ENCODE measurements at regions not wholly inside any gene's neighbourhood (a gene's known extent, or its start where the extent isn't known, plus 50 kb on each side); places are given as distances from the start of the nearest gene placed in this dataset.
"Not testable (repeated sequence)": the region's sequence is repeated elsewhere in the genome, so short reads cannot be mapped to it uniquely, and the experiment has no call there.

GRCh38 chr3:147471741-147472140 is 62.6 kb downstream of the ZIC1 start:
- no peak for DNase-seq

GRCh38 chr3:147472846-147473245 is 63.7 kb downstream of the ZIC1 start:
- DNase-seq = no peak

- no peak for DNase-seq
Measured at GRCh38 chr3:147483145-147483544, 74.0 kb downstream of the ZIC1 start.

- no peak for DNase-seq
Measured at GRCh38 chr3:147483578-147483977, 74.4 kb downstream of the ZIC1 start.

- DNase-seq = no peak
Measured at GRCh38 chr3:147493065-147493464, 83.9 kb downstream of the ZIC1 start.

- DNase-seq = no peak
Measured at GRCh38 chr3:147493666-147494065, 84.5 kb downstream of the ZIC1 start.

GRCh38 chr3:147497286-147497685 is 88.1 kb downstream of the ZIC1 start:
- no peak for DNase-seq

- no peak for DNase-seq
Measured at GRCh38 chr3:147507638-147508286, 98.6 kb downstream of the ZIC1 start.

- DNase-seq = no peak
Measured at GRCh38 chr3:147509448-147509847, 100.3 kb downstream of the ZIC1 start.

- no peak for DNase-seq
Measured at GRCh38 chr3:147513785-147514184, 104.6 kb downstream of the ZIC1 start.

GRCh38 chr3:147514366-147515160 is 105.4 kb downstream of the ZIC1 start:
- no peak for DNase-seq

GRCh38 chr3:147518465-147518864 is 109.3 kb downstream of the ZIC1 start:
- no peak for DNase-seq

GRCh38 chr3:147521646-147522045 is 112.5 kb downstream of the ZIC1 start:
- DNase-seq = no peak

GRCh38 chr3:147522780-147523179 is 113.6 kb downstream of the ZIC1 start:
- DNase-seq = not testable (repeated sequence)

GRCh38 chr3:147529551-147529950 is 120.4 kb downstream of the ZIC1 start:
- no peak for DNase-seq

- DNase-seq = no peak
Measured at GRCh38 chr3:147538034-147538433, 128.9 kb downstream of the ZIC1 start.

- no peak for DNase-seq
Measured at GRCh38 chr3:147540921-147541320, 131.8 kb downstream of the ZIC1 start.

GRCh38 chr3:147544290-147544689 is 135.1 kb downstream of the ZIC1 start:
- no peak for DNase-seq

GRCh38 chr3:147551491-147551890 is 142.3 kb downstream of the ZIC1 start:
- no peak for DNase-seq

- no peak for DNase-seq
Measured at GRCh38 chr3:147554332-147554731, 145.2 kb downstream of the ZIC1 start.

GRCh38 chr3:147572970-147573340 is 163.8 kb downstream of the ZIC1 start:
- DNase-seq = no peak

- DNase-seq = no peak
Measured at GRCh38 chr3:147574621-147575020, 165.5 kb downstream of the ZIC1 start.

GRCh38 chr3:147575391-147575790 is 166.2 kb downstream of the ZIC1 start:
- DNase-seq = no peak

GRCh38 chr3:147582642-147583041 is 173.5 kb downstream of the ZIC1 start:
- no peak for DNase-seq

- DNase-seq = no peak
Measured at GRCh38 chr3:147589016-147589415, 179.9 kb downstream of the ZIC1 start.

Data from islet precursor cell (in vitro differentiated cells).